Activated CD4-positive, alpha-beta T cell treated with anti-CD3 and anti-CD28 coated beads, Interleukin-10, Interleukin-2, amounts not matched to agents 100 ng/mL and 50 ng/mL, durations not matched to agents 16 hours and 8 hours (primary cell): ENCODE measurements at regions not wholly inside any gene's neighbourhood (a gene's known extent, or its start where the extent isn't known, plus 50 kb on each side); places are given as distances from the start of the nearest gene placed in this dataset.
"Not testable (repeated sequence)": the region's sequence is repeated elsewhere in the genome, so short reads cannot be mapped to it uniquely, and the experiment has no call there.

Experiments
- DNase-seq: peaks from one replicate; pipeline ENCODE4 v3.0.0-alpha.2; 2020

GRCh38 chr18:34529358-34530335 is 180.5 kb upstream of the DTNA start:
- no peak for DNase-seq

DNA sequence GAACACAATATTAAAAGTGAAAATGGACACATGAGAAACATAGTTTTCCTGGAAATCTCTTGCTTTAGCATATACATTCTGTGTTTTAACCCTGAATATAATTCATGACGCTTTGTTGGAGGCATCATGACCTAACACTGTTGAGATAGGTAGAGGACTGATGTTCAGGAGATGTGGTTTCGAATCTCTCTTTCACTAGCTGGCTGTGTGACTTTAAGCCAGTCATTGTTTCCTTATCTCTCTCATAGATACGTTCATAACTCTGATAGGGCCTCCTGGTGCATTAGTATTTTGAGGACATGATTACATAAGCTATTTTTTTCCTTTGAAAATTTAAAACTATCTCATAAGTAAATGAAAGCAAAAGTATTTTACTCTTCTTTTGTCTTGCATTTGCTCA is 179.0 kb upstream of the DTNA start:
- no peak for DNase-seq

DNA sequence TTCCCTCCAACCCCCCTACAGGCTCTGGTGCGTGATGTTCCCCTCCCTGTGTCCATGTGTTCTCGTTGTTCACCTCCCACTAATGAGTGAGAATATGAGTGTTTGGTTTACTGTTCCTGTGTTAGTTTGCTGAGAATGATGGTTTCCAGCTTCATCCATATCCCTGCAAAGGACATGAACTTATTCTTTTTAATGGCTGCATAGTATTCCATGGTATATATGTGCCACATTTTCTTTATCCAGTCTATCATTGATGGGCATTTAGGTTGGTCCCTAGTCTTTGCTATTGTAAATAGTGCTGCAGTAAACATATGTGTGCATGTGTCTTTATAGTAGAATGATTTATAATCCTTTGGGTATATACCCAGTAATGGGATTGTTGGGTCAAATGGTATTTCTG is 175.5 kb upstream of the DTNA start:
- not testable (repeated sequence) for DNase-seq

DNA sequence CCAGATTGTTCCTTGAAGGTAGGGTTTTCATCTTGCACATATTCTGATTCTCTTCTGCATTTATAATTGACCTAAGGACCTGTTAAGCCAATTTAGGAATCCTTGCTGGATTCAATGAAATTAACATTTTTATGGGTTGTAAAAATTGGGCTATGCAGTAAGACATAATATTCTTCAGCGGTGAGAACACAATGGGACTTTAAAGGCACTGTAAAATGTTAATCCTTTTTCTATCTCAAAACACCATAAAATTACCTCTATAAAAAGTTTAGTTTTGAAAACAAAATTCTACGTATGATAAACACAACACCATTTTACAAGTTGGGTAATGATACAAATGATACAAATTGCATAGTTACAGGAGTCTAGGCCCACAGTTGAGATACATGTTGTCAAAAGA is 169.2 kb upstream of the DTNA start:
- DNase-seq: no peak

GRCh38 chr18:34542625-34543024 is 167.5 kb upstream of the DTNA start:
- DNase-seq: no peak

GRCh38 chr18:34543356-34543755 is 166.7 kb upstream of the DTNA start:
- no peak for DNase-seq

GRCh38 chr18:34543945-34544344 is 166.2 kb upstream of the DTNA start:
- DNase-seq: no peak

GRCh38 chr18:34544930-34545329 is 165.2 kb upstream of the DTNA start:
- DNase-seq: no peak

DNA sequence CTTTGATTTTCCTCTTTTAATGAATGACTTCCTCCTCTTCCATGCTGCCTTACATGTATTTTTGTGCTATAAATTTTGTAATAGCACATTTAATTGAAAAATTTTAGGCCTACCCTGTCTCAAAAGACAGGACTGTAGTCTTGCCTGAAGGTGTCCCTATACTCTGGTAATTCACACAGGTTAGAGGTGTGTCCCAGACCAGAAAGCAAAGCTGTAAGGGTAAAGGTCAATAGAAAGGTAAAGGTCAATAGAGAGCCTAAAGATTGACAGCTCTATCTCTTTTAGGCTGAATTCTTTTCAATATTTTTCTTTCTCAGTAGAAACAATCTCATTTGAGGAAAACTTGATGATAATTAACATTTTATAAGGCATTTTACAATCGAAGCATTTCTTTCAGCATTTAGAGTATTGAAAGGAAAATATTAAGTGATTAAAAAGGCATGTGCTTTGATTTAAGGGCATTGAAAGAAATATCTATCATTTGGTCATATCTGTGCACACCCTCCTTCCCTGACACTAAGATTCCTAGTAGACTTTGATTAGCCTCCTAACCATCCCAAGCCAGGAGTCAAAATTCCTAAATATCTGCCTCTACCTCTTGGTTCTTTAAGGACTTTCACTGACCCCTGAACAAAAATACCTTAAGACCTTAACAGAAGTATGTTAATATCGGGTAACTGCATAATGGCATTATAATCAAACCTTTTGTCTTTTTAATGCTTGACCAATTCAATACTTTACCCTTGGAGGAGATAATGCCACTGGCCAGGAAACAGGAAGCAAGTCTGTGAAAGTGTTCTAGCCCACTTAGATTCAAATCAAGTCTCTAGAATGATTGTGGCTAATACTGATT is 161.8 kb upstream of the DTNA start:
- no peak for DNase-seq

- DNase-seq: no peak
These were observed 161.2 kb upstream of the DTNA start for GRCh38 chr18:34548973-34549294.

GRCh38 chr18:34549367-34549766 is 160.7 kb upstream of the DTNA start:
- DNase-seq: no peak

- no peak for DNase-seq
These were observed 159.9 kb upstream of the DTNA start for GRCh38 chr18:34550156-34550555.

DNA sequence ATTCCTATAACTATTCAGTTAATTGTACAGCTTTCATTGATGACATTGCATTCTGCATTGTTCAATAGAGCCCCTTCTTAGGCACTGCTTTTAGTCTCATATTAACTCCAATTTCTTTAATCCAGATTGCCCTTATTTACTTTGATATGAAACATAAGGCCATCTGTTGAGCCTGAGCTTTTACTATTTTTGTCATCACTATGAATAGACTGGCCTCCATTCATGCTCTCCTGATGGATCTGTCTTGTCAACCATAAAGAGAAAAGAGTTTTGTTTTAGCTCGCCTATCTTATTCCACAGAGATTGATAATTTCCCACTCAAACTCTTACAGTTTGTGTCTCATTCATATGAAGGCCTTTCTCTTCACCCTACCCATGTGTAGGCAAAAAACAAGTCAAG is 159.2 kb upstream of the DTNA start:
- DNase-seq: no peak

- DNase-seq: no peak
These were observed 158.3 kb upstream of the DTNA start for GRCh38 chr18:34551824-34552223.

DNA sequence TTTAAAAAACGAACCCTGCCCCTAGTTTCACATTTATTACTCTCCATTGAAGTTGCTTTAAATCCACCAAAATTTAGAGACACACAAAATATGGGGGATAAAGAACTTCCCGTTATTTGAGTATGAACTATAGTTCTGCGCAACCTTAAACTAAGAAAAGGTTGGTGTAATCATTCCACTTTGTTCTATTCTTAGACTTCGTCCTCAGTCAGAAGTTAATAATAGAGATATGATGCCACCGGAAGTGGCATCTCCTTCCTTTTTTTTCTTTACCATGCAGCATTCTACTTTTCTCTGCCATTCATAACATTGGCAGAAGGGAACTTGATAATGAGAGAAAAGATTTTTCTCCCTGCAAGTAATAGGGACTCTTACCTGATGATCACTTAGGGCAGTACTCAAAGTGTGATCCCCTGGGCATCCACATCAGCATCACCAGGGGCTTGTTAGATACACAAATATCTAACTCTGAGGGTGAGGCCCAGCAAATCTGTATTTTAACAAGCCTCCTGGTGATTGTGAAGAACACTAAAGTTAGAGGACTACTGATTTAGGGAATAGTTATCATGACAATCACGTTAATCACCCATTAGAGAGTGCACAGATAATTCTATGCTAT is 147.7 kb upstream of the DTNA start:
- DNase-seq: no peak

- DNase-seq: no peak
These were observed 142.2 kb upstream of the DTNA start for GRCh38 chr18:34567857-34568256.

DNA sequence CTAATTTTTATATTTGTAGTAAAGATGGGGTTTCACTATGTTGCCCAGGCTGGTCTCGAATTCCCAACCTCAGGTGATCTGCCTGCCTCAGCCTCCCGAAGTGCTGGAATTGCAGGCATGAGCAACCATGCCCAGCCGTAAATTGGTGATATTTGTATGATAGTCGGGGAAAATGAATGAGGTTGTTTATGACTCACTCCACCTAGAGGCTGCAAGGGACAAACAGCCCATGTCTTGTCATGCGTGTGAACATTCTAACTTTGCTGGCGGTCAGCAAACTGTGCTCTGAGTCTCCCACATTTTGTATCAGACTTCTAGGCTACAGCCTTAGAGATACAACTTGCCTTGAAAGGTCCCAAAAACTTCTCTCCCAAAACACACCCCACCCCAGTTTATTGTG is 133.5 kb upstream of the DTNA start:
- DNase-seq: no peak

GRCh38 chr18:34583895-34584294 is 126.2 kb upstream of the DTNA start:
- DNase-seq: no peak

DNA sequence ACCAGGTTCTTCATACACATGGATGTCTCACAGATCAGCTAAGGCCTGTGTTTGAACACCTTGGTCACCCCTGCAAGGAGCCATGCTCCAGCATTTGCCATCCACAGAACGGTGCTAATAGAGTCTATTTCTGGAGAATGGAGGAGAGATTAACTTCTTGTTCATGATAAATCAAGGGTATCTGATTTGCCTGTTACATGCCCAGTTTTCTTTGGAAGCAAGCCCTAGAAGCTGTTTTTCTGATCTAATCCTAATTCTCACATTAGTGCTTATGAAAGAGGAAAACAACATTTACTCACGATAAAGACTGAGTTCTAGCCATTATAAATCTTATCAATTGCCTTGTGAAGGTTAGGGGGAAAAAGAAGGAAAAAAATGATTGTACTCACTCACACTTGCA is 119.6 kb upstream of the DTNA start:
- DNase-seq: no peak

GRCh38 chr18:34591920-34592444 is 118.1 kb upstream of the DTNA start:
- no peak for DNase-seq

GRCh38 chr18:34592481-34592880 is 117.6 kb upstream of the DTNA start:
- DNase-seq: no peak

GRCh38 chr18:34592961-34593382 is 117.1 kb upstream of the DTNA start:
- DNase-seq: no peak

GRCh38 chr18:34594266-34594665 is 115.8 kb upstream of the DTNA start:
- no peak for DNase-seq
